WTC11 (cell line): ENCODE measurements at regions not wholly inside any gene's neighbourhood (a gene's known extent, or its start where the extent isn't known, plus 50 kb on each side); places are given as distances from the start of the nearest gene placed in this dataset.
A peak's percentile ranks its signal among the peaks of the same experiment; 100 is the strongest.

Experiments used
- ATAC-seq: fragments of 200-7000 bp; cut with Tn5 transposase; 2 replicates; pipeline ENCODE4 v1.10.0; 2021; ENCODE audit warnings: mild to moderate bottlenecking, moderate library complexity
- CTCF ChIA-PET: fragments of 300-600 bp; sonication (Branson Sonifier 250); formaldehyde crosslinking; loops from one replicate; lab custom pipeline; 2021; ENCODE audit warnings: antibody characterized with exemption; lab: Charles Lee
- POLR2A ChIA-PET: fragments of 350-600 bp; sonication (Branson Sonifier 250); formaldehyde crosslinking; loops from one replicate; lab custom pipeline; 2021; ENCODE audit warnings: antibody characterized with exemption; lab: Charles Lee
- DNase-seq: peaks from one replicate; pipeline ENCODE4 v3.0.0; 2021; ENCODE audit warnings: low spot score
- H3K27ac Mint-ChIP-seq: 2 replicates; pipeline ENCODE4 v1.8.0; 2021; ENCODE audit warnings: mixed read lengths
- H3K27me3 Mint-ChIP-seq: 2 replicates; pipeline ENCODE4 v1.8.0; 2021; ENCODE audit warnings: low read depth, mild to moderate bottlenecking, moderate library complexity, mixed read lengths
- H3K36me3 Mint-ChIP-seq: 2 replicates; pipeline ENCODE4 v1.8.0; 2021; ENCODE audit warnings: mixed read lengths
- H3K4me1 Mint-ChIP-seq: 2 replicates; pipeline ENCODE4 v1.8.0; 2022; ENCODE audit warnings: mixed read lengths
- H3K4me3 Mint-ChIP-seq: 2 replicates; pipeline ENCODE4 v1.8.0; 2021; ENCODE audit warnings: mild to moderate bottlenecking, moderate library complexity, mixed read lengths
- H3K9me3 Mint-ChIP-seq: 2 replicates; pipeline ENCODE4 v1.8.0; 2021; ENCODE audit warnings: mixed read lengths
- AFF4 ChIP-seq: sonication (generic); formaldehyde crosslinking; IDR thresholded peaks from 2 replicates; pipeline ENCODE4 v1.8.1; 2023; ENCODE audit warnings: mild to moderate bottlenecking, missing genetic modification reagents, borderline replicate concordance
- ATF2 ChIP-seq: sonication (generic); formaldehyde crosslinking; IDR thresholded peaks from 2 replicates; pipeline ENCODE4 v1.8.1; 2022; ENCODE audit warnings: low read depth, missing genetic modification reagents, borderline replicate concordance
- CREB1 ChIP-seq: sonication (generic); formaldehyde crosslinking; IDR thresholded peaks from 2 replicates; pipeline ENCODE4 v1.8.0; 2023; ENCODE audit warnings: mild to moderate bottlenecking, missing genetic modification reagents
- ESRRA ChIP-seq: sonication (generic); formaldehyde crosslinking; IDR thresholded peaks from 2 replicates; pipeline ENCODE4 v1.8.1; 2022; ENCODE audit warnings: mild to moderate bottlenecking, missing genetic modification reagents, borderline replicate concordance
- FOXJ3 ChIP-seq: sonication (generic); formaldehyde crosslinking; IDR thresholded peaks from 2 replicates; pipeline ENCODE4 v1.9.0; 2021; ENCODE audit warnings: missing genetic modification reagents, mild to moderate bottlenecking, borderline replicate concordance
- FOXK1 ChIP-seq: sonication (generic); formaldehyde crosslinking; IDR thresholded peaks from 2 replicates; pipeline ENCODE4 v1.8.0; 2022; ENCODE audit warnings: mild to moderate bottlenecking, moderate library complexity, missing genetic modification reagents
- IRF2 ChIP-seq: sonication (generic); formaldehyde crosslinking; IDR thresholded peaks from 2 replicates; pipeline ENCODE4 v1.8.0; 2022; ENCODE audit warnings: low read depth, missing genetic modification reagents, borderline replicate concordance
- RORB ChIP-seq: fragments of 250-450 bp; sonication (Bioruptor Pico); IDR thresholded peaks from 2 replicates; pipeline ENCODE4 v1.9.0; 2021; ENCODE audit warnings: mild to moderate bottlenecking
- SP1 ChIP-seq: sonication (generic); formaldehyde crosslinking; conservative IDR thresholded peaks from 2 replicates; pipeline ENCODE4 v1.8.1; 2022; ENCODE audit warnings: missing genetic modification reagents
- TP53 ChIP-seq: sonication (generic); formaldehyde crosslinking; IDR thresholded peaks from 2 replicates; pipeline ENCODE4 v1.8.1; 2023; ENCODE audit warnings: mild to moderate bottlenecking, missing genetic modification reagents
- ZNF121 ChIP-seq: sonication (generic); formaldehyde crosslinking; IDR thresholded peaks from 2 replicates; pipeline ENCODE4 v1.8.0; 2023; ENCODE audit warnings: missing genetic modification reagents
- ZNF138 ChIP-seq: sonication (generic); formaldehyde crosslinking; conservative IDR thresholded peaks from 2 replicates; pipeline ENCODE4 v1.8.1; 2022; ENCODE audit warnings: mild to moderate bottlenecking, moderate library complexity, missing genetic modification reagents
- ZNF671 ChIP-seq: fragments of 250-450 bp; sonication (Bioruptor Pico); IDR thresholded peaks from 2 replicates; pipeline ENCODE4 v1.8.0; 2021; ENCODE audit warnings: mild to moderate bottlenecking
- ZSCAN18 ChIP-seq: fragments of 250-450 bp; sonication (Bioruptor Pico); IDR thresholded peaks from 2 replicates; pipeline ENCODE4 v2.1.2; 2022; ENCODE audit warnings: mild to moderate bottlenecking, moderate library complexity

GRCh38 chr10:64109926-64110495, 588.8 kb downstream of the REEP3 start (continued):
- TF ChIP-seq AFF4 (CRISPR knock-in tag) (no peak), SP1 (CRISPR knock-in tag) (no peak), ZSCAN18 (CRISPR knock-in tag) (no peak)
- TF ChIP-seq, all 79 proteins: peak for 0

- no peaks in the 10 kb centered on the region for H3K27me3 Mint-ChIP-seq
- no peak overlapping the region for H3K27ac Mint-ChIP-seq
- CTCF ChIA-PET: interaction anchor here (1.5 kb wide), 1 partner anchor 263 kb away, joined by 3 read pairs; no protein-coding TSS in a partner anchor
- ATAC-seq (no peak), DNase-seq (no peak)
- no peak overlapping the region for H3K4me3 Mint-ChIP-seq
- H3K4me1 Mint-ChIP-seq: peaks cover 49% of the 10 kb centered on the region
- POLR2A ChIA-PET: no interaction called here
- H3K9me3 Mint-ChIP-seq: no peaks in the 10 kb centered on the region; the same call in 1 of the 2 replicates
- no peak for TF ChIP-seq IRF2 (CRISPR knock-in tag)
- no peak for TF ChIP-seq ZNF138
- no peak for TF ChIP-seq ESRRA (CRISPR knock-in tag)
- no peak for TF ChIP-seq RORB
- TF ChIP-seq CREB1 (CRISPR knock-in tag): no peak
- no peak for TF ChIP-seq ATF2
- TF ChIP-seq ZSCAN18 (CRISPR knock-in tag): no peak
- no peak for TF ChIP-seq ZNF121 (CRISPR knock-in tag)
- no peak for TF ChIP-seq TP53 (CRISPR knock-in tag)
- H3K36me3 Mint-ChIP-seq: no peaks in the 10 kb centered on the region
Measured at GRCh38 chr10:64112701-64113355, 591.6 kb downstream of the REEP3 start.

- peak overlapping the region; percentile 54 for H3K27ac Mint-ChIP-seq
- H3K36me3 Mint-ChIP-seq: no peaks in the 10 kb centered on the region
- H3K9me3 Mint-ChIP-seq: no peaks in the 10 kb centered on the region; the same call in 1 of the 2 replicates
- ChIA-PET CTCF (interaction anchor here (1.5 to 3.0 kb wide), 2 partner anchors 72 to 263 kb away, joined by 3 to 13 read pairs; no protein-coding TSS in a partner anchor), POLR2A (no interaction called here)
- ATAC-seq (no peak), DNase-seq (no peak)
- TF ChIP-seq FOXK1 (CRISPR knock-in tag): no peak
- no peak for TF ChIP-seq FOXJ3 (CRISPR knock-in tag)
- no peak for TF ChIP-seq ZNF671 (CRISPR knock-in tag)
- H3K4me1 Mint-ChIP-seq: peaks cover 49% of the 10 kb centered on the region
- no peaks in the 10 kb centered on the region for H3K27me3 Mint-ChIP-seq
- no peak overlapping the region for H3K4me3 Mint-ChIP-seq
Measured at GRCh38 chr10:64113375-64113774, 592.2 kb downstream of the REEP3 start.
